ENCODE measurements at regions not wholly inside any gene's neighbourhood (a gene's known extent, or its start where the extent isn't known, plus 50 kb on each side); places are given as distances from the start of the nearest gene placed in this dataset.
"Not testable (repeated sequence)": the region's sequence is repeated elsewhere in the genome, so short reads cannot be mapped to it uniquely, and the experiment has no call there.

DNA sequence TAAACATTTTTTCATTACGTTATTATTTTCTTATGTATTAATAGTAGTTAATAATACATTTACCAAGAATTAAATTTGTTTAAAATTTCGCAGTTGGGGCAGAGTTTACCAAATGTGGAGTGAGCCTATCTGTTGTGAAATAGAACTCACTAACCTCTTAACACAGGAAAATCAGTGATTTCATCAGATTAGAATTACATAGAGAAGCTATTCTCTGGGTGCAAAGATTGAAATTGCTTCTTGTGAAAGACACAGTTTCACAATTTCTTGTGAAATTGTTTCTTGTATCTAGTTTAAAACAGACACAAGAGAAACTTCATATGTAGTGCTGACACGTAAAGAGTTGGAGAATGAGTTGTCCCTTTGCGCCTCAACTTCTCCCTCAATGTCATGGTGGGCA is 69.4 kb upstream of the PRL start:
- Histone ChIP-seq H3K4me1 (ENCODE audit: control insufficient read depth, insufficient read depth, low read length, poor library complexity, severe bottlenecking) (peaks cover 9% of the 10 kb centered on the region), H3K9me3 (ENCODE audit: control insufficient read depth, low read length) (peaks cover 3% of the 10 kb centered on the region), H3K27ac (ENCODE audit: low read depth, low read length, severe bottlenecking) (no peak overlapping the region), H3K4me3 (ENCODE audit: extremely low read depth, insufficient read depth, low read length, poor library complexity, severe bottlenecking) (no peak overlapping the region), H3K36me3 (ENCODE audit: control insufficient read depth, insufficient read depth, low read length) (no peaks in the 10 kb centered on the region)
- 0% methylated on average over 1 of the region's 4 CpGs; no CpG with 5 or more reads in 1 of the 2 experiments for WGBS, 2 experiments (ENCODE audit: insufficient coverage in 2 of 2)

DNA sequence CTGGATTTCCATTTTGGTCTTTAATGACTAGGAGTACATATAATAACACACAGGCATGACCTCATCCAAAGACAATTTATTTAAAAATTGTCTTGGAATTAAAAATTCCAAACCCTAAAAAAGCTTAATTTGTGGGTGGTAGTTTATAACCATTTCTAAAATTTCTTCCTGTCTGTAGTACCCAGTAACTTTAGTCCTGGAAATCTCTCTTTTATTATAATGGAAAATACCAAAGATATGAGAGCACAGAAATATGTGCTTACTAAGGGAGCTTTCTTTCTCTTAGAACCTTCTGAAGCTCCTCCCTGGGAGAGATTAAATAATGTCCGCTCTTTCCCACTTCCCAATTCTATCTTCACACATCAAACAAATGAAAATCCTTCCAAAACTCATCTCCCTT is 70.5 kb upstream of the PRL start:
- no peak overlapping the region for H3K4me3 ChIP-seq (ENCODE audit: extremely low read depth, insufficient read depth, low read length, poor library complexity, severe bottlenecking)
- H3K36me3 ChIP-seq (ENCODE audit: control insufficient read depth, insufficient read depth, low read length) = no peaks in the 10 kb centered on the region
- peaks cover 3% of the 10 kb centered on the region for H3K9me3 ChIP-seq (ENCODE audit: control insufficient read depth, low read length)
- H3K4me1 ChIP-seq (ENCODE audit: control insufficient read depth, insufficient read depth, low read length, poor library complexity, severe bottlenecking) = peaks cover 9% of the 10 kb centered on the region
- no peak overlapping the region for H3K27ac ChIP-seq (ENCODE audit: low read depth, low read length, severe bottlenecking)
- 100% methylated on average over 1 of the region's 1 CpG for WGBS, 2 experiments (ENCODE audit: insufficient coverage in 2 of 2)

DNA sequence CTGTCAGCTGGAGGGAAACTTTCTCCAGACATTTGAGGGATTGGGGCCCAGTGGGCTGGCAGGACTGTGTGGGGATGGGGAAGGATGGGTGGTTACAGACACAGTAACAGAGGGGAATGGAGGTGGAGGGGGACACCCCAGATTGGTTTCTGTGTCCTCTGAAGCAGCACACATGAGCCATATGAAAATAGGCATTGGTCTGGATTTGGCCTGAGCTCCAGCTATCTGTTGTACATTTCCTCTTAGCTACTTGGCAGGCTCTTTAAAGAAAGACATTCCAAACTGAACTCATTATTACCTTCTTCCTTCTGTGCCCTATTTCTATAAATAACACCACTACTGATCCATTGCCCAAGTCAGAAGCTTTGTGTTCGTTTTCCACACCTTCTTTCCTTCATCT is 72.0 kb upstream of the PRL start:
- H3K4me1 ChIP-seq (ENCODE audit: control insufficient read depth, insufficient read depth, low read length, poor library complexity, severe bottlenecking) = peaks cover under 1% of the 10 kb centered on the region
- H3K27ac ChIP-seq (ENCODE audit: low read depth, low read length, severe bottlenecking) = no peak overlapping the region
- H3K36me3 ChIP-seq (ENCODE audit: control insufficient read depth, insufficient read depth, low read length) = no peaks in the 10 kb centered on the region
- H3K9me3 ChIP-seq (ENCODE audit: control insufficient read depth, low read length) = peaks cover 3% of the 10 kb centered on the region
- no peak overlapping the region for H3K4me3 ChIP-seq (ENCODE audit: extremely low read depth, insufficient read depth, low read length, poor library complexity, severe bottlenecking)
- 83 to 100% methylated on average over 1 of the region's 1 CpG for WGBS, 2 experiments (ENCODE audit: insufficient coverage in 2 of 2)

DNA sequence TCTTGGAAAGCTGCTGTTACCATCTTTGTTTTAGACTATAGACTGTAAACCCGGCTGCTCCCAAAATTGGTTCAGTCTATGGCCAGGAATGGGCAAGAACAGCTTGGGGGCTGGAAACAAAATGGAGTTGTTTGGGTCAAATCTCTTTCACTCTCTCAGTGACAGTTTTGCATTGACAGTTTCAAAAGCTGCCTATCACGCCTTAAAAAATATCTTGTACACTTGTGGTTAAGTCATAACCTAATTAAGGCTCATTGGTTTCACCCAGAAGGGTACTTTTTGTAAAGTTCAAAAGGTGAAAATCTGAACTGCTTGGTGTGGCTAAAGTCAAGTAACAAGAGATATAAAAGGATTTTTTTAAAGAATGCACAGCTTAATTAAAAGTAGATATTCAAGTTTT is 76.1 kb upstream of the PRL start:
- H3K9me3 ChIP-seq (ENCODE audit: control insufficient read depth, low read length) = no peaks in the 10 kb centered on the region
- H3K4me1 ChIP-seq (ENCODE audit: control insufficient read depth, insufficient read depth, low read length, poor library complexity, severe bottlenecking) = no peaks in the 10 kb centered on the region
- 83% methylated on average over 1 of the region's 2 CpGs; no CpG with 5 or more reads in 1 of the 2 experiments for WGBS, 2 experiments (ENCODE audit: insufficient coverage in 2 of 2)
- no peaks in the 10 kb centered on the region for H3K36me3 ChIP-seq (ENCODE audit: control insufficient read depth, insufficient read depth, low read length)
- no peak overlapping the region for H3K4me3 ChIP-seq (ENCODE audit: extremely low read depth, insufficient read depth, low read length, poor library complexity, severe bottlenecking)
- no peak overlapping the region for H3K27ac ChIP-seq (ENCODE audit: low read depth, low read length, severe bottlenecking)

DNA sequence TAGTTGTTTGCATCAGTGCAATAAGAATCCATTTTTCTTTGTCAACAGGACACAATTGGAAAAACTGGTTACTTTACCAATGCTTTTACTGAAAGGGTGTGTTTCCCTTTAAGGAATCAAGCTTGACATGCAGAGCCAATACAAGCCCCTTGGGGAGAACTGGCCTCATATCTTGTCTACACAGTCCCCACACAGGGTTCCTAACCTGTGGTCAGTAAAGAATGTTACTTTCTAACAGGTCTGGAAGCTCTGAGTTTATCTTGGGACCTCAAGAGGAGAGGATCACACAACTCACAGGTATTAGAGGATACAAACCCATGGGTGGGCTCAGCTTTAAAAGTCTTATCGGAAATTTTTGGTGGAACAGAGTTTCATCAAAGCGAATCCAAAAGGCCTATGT is 78.1 kb upstream of the PRL start:
- H3K4me1 ChIP-seq (ENCODE audit: control insufficient read depth, insufficient read depth, low read length, poor library complexity, severe bottlenecking); H3K36me3 ChIP-seq (ENCODE audit: control insufficient read depth, insufficient read depth, low read length); H3K9me3 ChIP-seq (ENCODE audit: control insufficient read depth, low read length); H3K27ac ChIP-seq (ENCODE audit: low read depth, low read length, severe bottlenecking); H3K4me3 ChIP-seq (ENCODE audit: extremely low read depth, insufficient read depth, low read length, poor library complexity, severe bottlenecking): not testable (repeated sequence)
- no CpG with 5 or more reads among the region's 2 CpGs for WGBS, 2 experiments (ENCODE audit: insufficient coverage in 2 of 2)

DNA sequence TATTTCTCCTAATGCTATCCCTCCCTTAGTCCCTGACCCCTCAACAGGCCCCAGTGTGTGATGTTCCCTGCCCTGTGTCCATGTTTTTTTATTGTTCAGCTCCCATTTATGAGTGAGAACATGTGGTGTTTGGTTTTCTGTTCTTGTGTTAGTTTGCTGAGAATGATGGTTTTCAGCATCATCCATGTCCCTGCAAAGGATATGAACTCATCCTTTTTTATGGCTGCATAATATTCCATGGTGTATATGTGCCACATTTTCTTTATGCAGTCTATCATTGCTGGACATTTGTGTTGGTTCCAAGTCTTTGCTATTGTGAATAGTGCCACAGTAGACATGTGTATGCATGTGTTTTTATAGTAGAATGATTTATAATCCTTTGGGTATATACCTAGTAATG is 79.5 kb upstream of the PRL start:
- not testable (repeated sequence) for H3K36me3 ChIP-seq (ENCODE audit: control insufficient read depth, insufficient read depth, low read length); H3K4me3 ChIP-seq (ENCODE audit: extremely low read depth, insufficient read depth, low read length, poor library complexity, severe bottlenecking); H3K9me3 ChIP-seq (ENCODE audit: control insufficient read depth, low read length); H3K27ac ChIP-seq (ENCODE audit: low read depth, low read length, severe bottlenecking); H3K4me1 ChIP-seq (ENCODE audit: control insufficient read depth, insufficient read depth, low read length, poor library complexity, severe bottlenecking)

DNA sequence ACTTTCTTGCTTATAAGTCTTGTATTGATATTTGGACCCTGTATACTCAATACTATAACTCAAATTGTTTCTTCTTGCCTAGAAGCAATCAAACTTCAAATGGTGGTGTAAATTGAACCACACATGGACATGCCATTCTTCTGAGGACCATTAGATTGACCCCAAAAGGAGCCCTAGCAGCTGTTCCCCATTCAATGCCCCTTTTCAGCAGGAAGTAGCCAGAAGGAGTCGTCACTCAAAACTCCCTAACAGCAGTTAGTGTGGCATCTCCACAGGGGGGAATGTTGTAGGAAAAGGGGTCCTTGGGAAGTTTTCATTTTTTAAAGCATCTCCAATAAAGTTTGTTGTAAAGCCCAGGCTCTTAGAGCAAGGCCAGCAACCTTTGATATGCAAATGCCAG is 81.7 kb upstream of the PRL start:
- no CpG with 5 or more reads among the region's 1 CpG for WGBS, 2 experiments (ENCODE audit: insufficient coverage in 2 of 2)
- H3K4me1 ChIP-seq (ENCODE audit: control insufficient read depth, insufficient read depth, low read length, poor library complexity, severe bottlenecking); H3K36me3 ChIP-seq (ENCODE audit: control insufficient read depth, insufficient read depth, low read length); H3K9me3 ChIP-seq (ENCODE audit: control insufficient read depth, low read length); H3K27ac ChIP-seq (ENCODE audit: low read depth, low read length, severe bottlenecking); H3K4me3 ChIP-seq (ENCODE audit: extremely low read depth, insufficient read depth, low read length, poor library complexity, severe bottlenecking): not testable (repeated sequence)

DNA sequence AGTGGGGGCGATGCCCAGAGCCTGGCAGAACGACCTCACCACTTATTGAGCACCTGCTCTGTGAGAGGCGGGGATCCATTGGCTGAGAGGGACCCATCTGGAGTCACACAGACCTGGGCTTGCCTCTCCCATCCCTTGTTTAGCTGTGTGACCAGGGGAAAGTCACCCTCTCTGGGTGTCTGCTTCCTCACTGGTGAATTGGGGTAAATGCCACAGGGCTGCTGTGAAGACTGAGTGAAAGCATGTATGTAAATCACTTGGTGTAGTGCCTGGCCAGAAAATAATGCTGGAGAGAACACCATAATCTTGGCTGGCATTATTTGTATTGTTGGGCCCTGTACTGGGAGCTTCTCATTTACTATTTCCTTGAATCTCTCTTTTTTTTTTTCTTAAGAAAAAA is 83.4 kb upstream of the PRL start:
- Histone ChIP-seq H3K27ac (ENCODE audit: low read depth, low read length, severe bottlenecking) (no peak overlapping the region), H3K4me1 (ENCODE audit: control insufficient read depth, insufficient read depth, low read length, poor library complexity, severe bottlenecking) (no peaks in the 10 kb centered on the region), H3K9me3 (ENCODE audit: control insufficient read depth, low read length) (no peaks in the 10 kb centered on the region), H3K36me3 (ENCODE audit: control insufficient read depth, insufficient read depth, low read length) (no peaks in the 10 kb centered on the region), H3K4me3 (ENCODE audit: extremely low read depth, insufficient read depth, low read length, poor library complexity, severe bottlenecking) (no peak overlapping the region)
- 79 to 84% methylated on average over 3 of the region's 3 CpGs for WGBS, 2 experiments (ENCODE audit: insufficient coverage in 2 of 2)

DNA sequence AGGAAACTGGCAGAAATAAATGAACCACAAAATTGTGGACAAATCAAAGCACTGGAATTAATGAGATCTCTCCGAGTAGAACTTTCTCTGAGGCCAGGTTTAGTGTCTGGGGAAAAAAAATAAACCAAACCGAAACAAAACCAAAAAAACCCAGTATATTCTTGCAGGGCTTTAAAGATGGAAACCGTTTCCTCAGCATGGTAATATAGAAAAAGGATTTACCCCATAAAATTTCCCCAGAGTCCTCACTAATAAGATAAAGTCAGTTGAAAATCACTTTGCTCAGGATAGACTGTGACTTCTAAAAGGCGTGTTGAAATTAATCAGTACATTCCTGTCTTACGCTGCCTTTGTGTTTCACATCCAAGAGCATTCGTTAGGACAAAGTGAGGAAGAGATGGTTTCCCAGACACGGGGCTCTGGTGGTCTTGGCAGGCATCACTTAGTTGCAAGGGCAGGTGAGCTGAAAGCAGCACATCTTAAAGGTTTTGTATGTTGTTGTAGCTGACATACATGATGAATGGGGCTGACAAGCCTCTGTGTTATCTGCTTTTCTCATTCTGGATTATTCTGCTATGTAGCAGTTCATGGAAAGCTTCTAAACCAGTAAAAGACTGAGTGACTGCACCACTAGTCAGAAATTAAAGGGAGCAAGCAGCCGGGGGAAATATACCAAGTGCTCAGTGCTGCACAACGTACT is 85.2 kb upstream of the PRL start:
- H3K27ac ChIP-seq (ENCODE audit: low read depth, low read length, severe bottlenecking) = no peak overlapping the region
- 88 to 95% methylated on average over 6 of the region's 9 CpGs for WGBS, 2 experiments (ENCODE audit: insufficient coverage in 2 of 2)

DNA sequence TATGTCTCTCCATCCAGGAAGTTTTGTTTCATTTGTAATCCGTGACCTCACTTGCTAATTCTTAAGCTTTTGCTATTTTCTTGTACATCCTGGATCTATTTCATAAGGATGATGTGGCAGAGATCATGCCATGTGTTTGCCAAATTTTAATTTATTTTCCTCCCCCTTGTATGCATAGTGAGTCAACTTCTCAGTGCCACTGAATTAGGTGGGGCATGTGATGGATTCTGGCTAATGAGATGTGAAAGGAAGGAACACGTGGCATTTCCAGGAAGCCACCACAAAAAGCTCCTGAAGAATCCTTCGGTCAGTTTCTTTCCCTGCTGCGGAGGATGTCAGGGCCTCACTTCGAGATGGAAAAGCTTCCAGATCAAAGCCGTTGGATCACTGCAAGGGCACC is 86.2 kb upstream of the PRL start:
- Histone ChIP-seq H3K4me3 (ENCODE audit: extremely low read depth, insufficient read depth, low read length, poor library complexity, severe bottlenecking) (no peak overlapping the region), H3K27ac (ENCODE audit: low read depth, low read length, severe bottlenecking) (no peak overlapping the region), H3K9me3 (ENCODE audit: control insufficient read depth, low read length) (no peaks in the 10 kb centered on the region), H3K36me3 (ENCODE audit: control insufficient read depth, insufficient read depth, low read length) (no peaks in the 10 kb centered on the region), H3K4me1 (ENCODE audit: control insufficient read depth, insufficient read depth, low read length, poor library complexity, severe bottlenecking) (no peaks in the 10 kb centered on the region)
- 93% methylated on average over 5 of the region's 6 CpGs; no CpG with 5 or more reads in 1 of the 2 experiments for WGBS, 2 experiments (ENCODE audit: insufficient coverage in 2 of 2)

More for the DNA sequence above, 85.2 kb upstream of the PRL start:
- H3K36me3 ChIP-seq (ENCODE audit: control insufficient read depth, insufficient read depth, low read length) = no peaks in the 10 kb centered on the region
- no peak overlapping the region for H3K4me3 ChIP-seq (ENCODE audit: extremely low read depth, insufficient read depth, low read length, poor library complexity, severe bottlenecking)
- no peaks in the 10 kb centered on the region for H3K4me1 ChIP-seq (ENCODE audit: control insufficient read depth, insufficient read depth, low read length, poor library complexity, severe bottlenecking)
- no peaks in the 10 kb centered on the region for H3K9me3 ChIP-seq (ENCODE audit: control insufficient read depth, low read length)

DNA sequence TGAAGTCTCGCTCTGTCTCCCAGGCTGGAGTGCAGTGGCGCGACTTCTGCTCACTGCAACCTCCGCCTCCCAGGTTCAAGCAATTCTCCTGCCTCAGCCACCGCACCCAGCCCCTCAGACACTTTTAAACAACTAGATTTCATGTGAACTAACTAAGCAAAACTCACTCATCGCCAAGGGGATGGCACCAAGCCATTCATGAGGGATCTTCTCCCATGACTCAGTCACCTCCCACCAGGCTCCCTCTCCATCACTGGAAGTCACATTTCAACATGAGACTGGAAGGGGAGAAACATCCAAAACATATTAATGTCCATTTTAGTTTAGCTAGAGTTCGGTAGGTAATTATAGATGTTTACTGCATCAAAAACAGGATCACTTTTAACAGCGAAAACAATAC is 95.9 kb upstream of the PRL start:
- H3K4me1 ChIP-seq (ENCODE audit: control insufficient read depth, insufficient read depth, low read length, poor library complexity, severe bottlenecking) = no peaks in the 10 kb centered on the region
- 95 to 100% methylated on average over 4 to 6 of the region's 8 CpGs for WGBS, 2 experiments (ENCODE audit: insufficient coverage in 2 of 2)
- no peak overlapping the region for H3K27ac ChIP-seq (ENCODE audit: low read depth, low read length, severe bottlenecking)
- no peaks in the 10 kb centered on the region for H3K9me3 ChIP-seq (ENCODE audit: control insufficient read depth, low read length)
- no peak overlapping the region for H3K4me3 ChIP-seq (ENCODE audit: extremely low read depth, insufficient read depth, low read length, poor library complexity, severe bottlenecking)
- H3K36me3 ChIP-seq (ENCODE audit: control insufficient read depth, insufficient read depth, low read length) = no peaks in the 10 kb centered on the region
